ENCODE measurements at regions not wholly inside any gene's neighbourhood (a gene's known extent, or its start where the extent isn't known, plus 50 kb on each side); places are given as distances from the start of the nearest gene placed in this dataset.

DNA sequence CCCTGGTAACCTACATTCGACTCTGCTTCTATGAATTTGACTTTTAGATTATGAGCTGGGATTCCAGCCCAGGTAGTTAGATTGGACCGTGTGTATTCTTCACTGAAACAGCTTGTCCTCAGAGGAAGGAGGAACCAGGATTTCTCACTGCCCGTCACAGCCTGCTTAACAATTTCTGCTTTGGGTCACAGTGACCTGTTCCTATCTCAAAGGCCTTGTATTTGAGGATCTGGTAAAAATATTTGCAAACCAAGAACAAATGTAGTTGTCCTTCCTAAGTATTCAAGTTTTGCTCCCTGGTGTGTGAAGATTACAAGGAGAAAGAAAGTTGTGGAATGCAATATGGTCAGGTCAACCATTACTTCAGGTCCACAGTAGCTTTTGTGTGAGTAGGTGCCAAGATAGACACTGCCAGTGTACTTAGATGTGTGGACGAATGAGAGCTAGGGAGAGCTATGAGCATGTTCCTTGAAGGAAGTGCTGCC, 55.1 kb downstream of the KIF4B start:
- CTCF ChIA-PET: no interaction called here
- POLR2A ChIA-PET: no interaction called here
- Mint-ChIP-seq H3K4me3 (no peak overlapping the region), H3K9me3 (peaks cover 2% of the 10 kb centered on the region), H3K27ac (no peak overlapping the region), H3K27me3 (peaks cover 14% of the 10 kb centered on the region), H3K4me1 (ENCODE audit: low read depth) (no peaks in the 10 kb centered on the region), H3K36me3 (ENCODE audit: low read depth) (no peaks in the 10 kb centered on the region)
- intact Hi-C loops (cut with DNase I, micrococcal nuclease): no loop called here
- no peak overlapping the region for H3K27ac ChIP-seq (ENCODE audit: low read depth in 1 of 2, low read length in 2 of 2)
- no peaks in the 10 kb centered on the region for H3K4me1 ChIP-seq (ENCODE audit: insufficient read depth, low read length)
- H3K36me3 ChIP-seq (ENCODE audit: insufficient read depth, low read length): no peaks in the 10 kb centered on the region
- TF ChIP-seq, protein P1, sequence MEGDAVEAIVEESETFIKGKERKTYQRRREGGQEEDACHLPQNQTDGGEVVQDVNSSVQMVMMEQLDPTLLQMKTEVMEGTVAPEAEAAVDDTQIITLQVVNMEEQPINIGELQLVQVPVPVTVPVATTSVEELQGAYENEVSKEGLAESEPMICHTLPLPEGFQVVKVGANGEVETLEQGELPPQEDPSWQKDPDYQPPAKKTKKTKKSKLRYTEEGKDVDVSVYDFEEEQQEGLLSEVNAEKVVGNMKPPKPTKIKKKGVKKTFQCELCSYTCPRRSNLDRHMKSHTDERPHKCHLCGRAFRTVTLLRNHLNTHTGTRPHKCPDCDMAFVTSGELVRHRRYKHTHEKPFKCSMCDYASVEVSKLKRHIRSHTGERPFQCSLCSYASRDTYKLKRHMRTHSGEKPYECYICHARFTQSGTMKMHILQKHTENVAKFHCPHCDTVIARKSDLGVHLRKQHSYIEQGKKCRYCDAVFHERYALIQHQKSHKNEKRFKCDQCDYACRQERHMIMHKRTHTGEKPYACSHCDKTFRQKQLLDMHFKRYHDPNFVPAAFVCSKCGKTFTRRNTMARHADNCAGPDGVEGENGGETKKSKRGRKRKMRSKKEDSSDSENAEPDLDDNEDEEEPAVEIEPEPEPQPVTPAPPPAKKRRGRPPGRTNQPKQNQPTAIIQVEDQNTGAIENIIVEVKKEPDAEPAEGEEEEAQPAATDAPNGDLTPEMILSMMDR (IDR thresholded peaks at IDR 0.05): no peak
- DNase-seq (no peak), ATAC-seq (ENCODE audit: poor library complexity) (no peak)
- H3K9me3 ChIP-seq (ENCODE audit: control insufficient read depth in 1 of 2, insufficient read depth in 1 of 2, low read length in 2 of 2): peaks cover 0 to 3% of the 10 kb centered on the region in 2 experiments
- peaks cover 0 to 6% of the 10 kb centered on the region in 2 experiments for H3K27me3 ChIP-seq (ENCODE audit: control insufficient read depth in 1 of 2, insufficient read depth in 2 of 2, low read length in 2 of 2)
- no peak overlapping the region for H3K4me3 ChIP-seq (ENCODE audit: low read length)

DNA sequence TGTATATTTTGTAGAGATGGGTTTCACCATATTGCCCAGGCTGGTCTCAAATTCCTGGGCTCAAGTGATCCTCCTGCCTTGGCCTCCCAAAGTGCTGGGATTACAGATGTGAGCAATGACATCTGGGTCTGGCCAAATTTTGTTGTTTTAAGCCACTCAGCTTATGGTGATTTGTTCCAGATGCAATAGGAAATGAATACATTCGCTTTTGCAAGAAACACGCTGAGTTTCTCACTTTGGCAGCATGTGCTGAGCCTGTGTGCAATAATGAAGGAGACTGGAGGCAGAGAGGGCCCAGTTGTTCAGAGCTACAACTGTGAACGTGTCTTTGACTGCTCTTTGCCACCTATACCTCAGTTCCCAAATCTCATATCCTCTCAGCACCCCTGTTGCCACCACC, 56.4 kb downstream of the KIF4B start:
- no peak overlapping the region for H3K27ac Mint-ChIP-seq
- no peaks in the 10 kb centered on the region for H3K36me3 ChIP-seq (ENCODE audit: insufficient read depth, low read length)
- no peaks in the 10 kb centered on the region for H3K4me1 ChIP-seq (ENCODE audit: insufficient read depth, low read length)
- DNase-seq: no peak
- no peak for ATAC-seq (ENCODE audit: poor library complexity)
- POLR2A ChIA-PET: no interaction called here
- peaks cover 0 to 6% of the 10 kb centered on the region in 2 experiments for H3K27me3 ChIP-seq (ENCODE audit: control insufficient read depth in 1 of 2, insufficient read depth in 2 of 2, low read length in 2 of 2)
- H3K4me3 ChIP-seq (ENCODE audit: low read length): no peak overlapping the region
- peaks cover 0 to 3% of the 10 kb centered on the region in 2 experiments for H3K9me3 ChIP-seq (ENCODE audit: control insufficient read depth in 1 of 2, insufficient read depth in 1 of 2, low read length in 2 of 2)
- H3K4me1 Mint-ChIP-seq (ENCODE audit: low read depth): no peaks in the 10 kb centered on the region
- no peak overlapping the region for H3K27ac ChIP-seq (ENCODE audit: low read depth in 1 of 2, low read length in 2 of 2)
- H3K9me3 Mint-ChIP-seq: peaks cover 2% of the 10 kb centered on the region
- no peak overlapping the region for H3K4me3 Mint-ChIP-seq
- no peaks in the 10 kb centered on the region for H3K36me3 Mint-ChIP-seq (ENCODE audit: low read depth)
- peaks cover 9% of the 10 kb centered on the region for H3K27me3 Mint-ChIP-seq
- TF ChIP-seq, protein P1 (IDR thresholded peaks at IDR 0.05): no peak
- intact Hi-C loops (cut with DNase I, micrococcal nuclease): no loop called here
- CTCF ChIA-PET: no interaction called here

DNA sequence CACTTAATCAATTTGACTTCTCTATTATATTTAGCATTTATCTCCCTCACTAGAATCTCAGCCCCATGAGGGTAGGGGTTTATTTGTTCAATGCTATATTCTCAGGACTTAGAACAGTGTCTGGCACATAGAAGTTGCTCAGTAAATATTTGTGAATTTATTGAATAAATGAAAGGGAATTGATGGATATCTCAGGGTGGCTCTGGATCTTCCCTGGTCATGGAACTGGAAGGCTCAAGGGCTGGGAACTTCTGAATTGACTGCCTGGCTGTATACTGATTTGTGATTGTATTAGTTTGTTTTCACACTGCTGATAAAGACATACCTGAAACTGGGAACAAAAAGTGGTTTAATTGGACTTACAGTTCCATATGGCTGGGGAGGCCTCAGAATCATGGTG, 57.2 kb downstream of the KIF4B start:
- TF ChIP-seq, protein P1 (IDR thresholded peaks at IDR 0.05): no peak
- ATAC-seq (ENCODE audit: poor library complexity): no peak
- H3K27ac Mint-ChIP-seq: no peak overlapping the region
- H3K4me1 ChIP-seq (ENCODE audit: insufficient read depth, low read length): no peaks in the 10 kb centered on the region
- H3K4me1 Mint-ChIP-seq (ENCODE audit: low read depth): no peaks in the 10 kb centered on the region
- H3K4me3 Mint-ChIP-seq: no peak overlapping the region
- H3K27me3 ChIP-seq (ENCODE audit: control insufficient read depth in 1 of 2, insufficient read depth in 2 of 2, low read length in 2 of 2): peaks cover 0 to 6% of the 10 kb centered on the region in 2 experiments
- CTCF ChIA-PET: interaction anchor here (0.6 kb wide), 1 partner anchor 128 kb away, joined by 3 read pairs; no protein-coding TSS in a partner anchor
- H3K27me3 Mint-ChIP-seq: peaks cover 9% of the 10 kb centered on the region
- H3K9me3 ChIP-seq (ENCODE audit: control insufficient read depth in 1 of 2, insufficient read depth in 1 of 2, low read length in 2 of 2): peaks cover 0 to 3% of the 10 kb centered on the region in 2 experiments
- peaks cover 2% of the 10 kb centered on the region for H3K9me3 Mint-ChIP-seq
- intact Hi-C loops (cut with DNase I, micrococcal nuclease): no loop called here
- no peak overlapping the region for H3K4me3 ChIP-seq (ENCODE audit: low read length)
- H3K27ac ChIP-seq (ENCODE audit: low read depth in 1 of 2, low read length in 2 of 2): no peak overlapping the region
- no peak for DNase-seq
- POLR2A ChIA-PET: no interaction called here
- H3K36me3 Mint-ChIP-seq (ENCODE audit: low read depth): no peaks in the 10 kb centered on the region
- H3K36me3 ChIP-seq (ENCODE audit: insufficient read depth, low read length): no peaks in the 10 kb centered on the region
